ENCODE measurements at regions not wholly inside any gene's neighbourhood (a gene's known extent, or its start where the extent isn't known, plus 50 kb on each side); places are given as distances from the start of the nearest gene placed in this dataset.
A peak's percentile ranks its signal among the peaks of the same experiment; 100 is the strongest.

- no peak for DNase-seq
- Histone ChIP-seq H3K27me3 (no peaks in the 10 kb centered on the region), H3K27ac (no peak overlapping the region), H3K4me3 (replicated peaks in 1 of 3) (no peak overlapping the region), H3K4me1 (no peaks in the 10 kb centered on the region), H3K36me3 (no peaks in the 10 kb centered on the region), H3K9me3 (no peaks in the 10 kb centered on the region)
- intact Hi-C loops (cut with DNase I), result no loop called here
- WGBS, 2 donors, result 56 to 60% methylated on average over 1 of the region's 1 CpG
- TF ChIP-seq CTCF (IDR thresholded peaks at IDR 0.05) (no peak), POLR2A (IDR thresholded peaks at IDR 0.05) (no peak)
Measured at GRCh38 chr3:1609416-1609815, 489.2 kb upstream of the CNTN4 start.

GRCh38 chr3:1611824-1612223 lies 486.8 kb upstream of the CNTN4 start:
- H3K36me3 ChIP-seq, result no peaks in the 10 kb centered on the region
- no peaks in the 10 kb centered on the region for H3K9me3 ChIP-seq
- TF ChIP-seq POLR2A (IDR thresholded peaks at IDR 0.05) (no peak), CTCF (IDR thresholded peaks at IDR 0.05) (peak in 1 of 6 experiments; percentile 8)
- DNase-seq, result no peak
- H3K4me3 ChIP-seq (replicated peaks in 1 of 3), result no peak overlapping the region
- no peak overlapping the region for H3K27ac ChIP-seq
- 51 to 55% methylated on average over 3 of the region's 3 CpGs for WGBS, 2 donors
- intact Hi-C loops (cut with DNase I), result no loop called here
- no peaks in the 10 kb centered on the region for H3K27me3 ChIP-seq
- H3K4me1 ChIP-seq, result no peaks in the 10 kb centered on the region

GRCh38 chr3:1613962-1614361 lies 484.7 kb upstream of the CNTN4 start:
- TF ChIP-seq CTCF (IDR thresholded peaks at IDR 0.05) (no peak), POLR2A (IDR thresholded peaks at IDR 0.05) (no peak)
- intact Hi-C loops (cut with DNase I), result no loop called here
- Histone ChIP-seq H3K27ac (no peak overlapping the region), H3K9me3 (no peaks in the 10 kb centered on the region), H3K4me1 (no peaks in the 10 kb centered on the region), H3K36me3 (no peaks in the 10 kb centered on the region), H3K27me3 (no peaks in the 10 kb centered on the region), H3K4me3 (replicated peaks in 1 of 3) (no peak overlapping the region)
- no peak for DNase-seq
- WGBS, 2 donors, result 79 to 91% methylated on average over 4 of the region's 4 CpGs

GRCh38 chr3:1616744-1617143 lies 481.9 kb upstream of the CNTN4 start:
- Histone ChIP-seq H3K27me3 (no peaks in the 10 kb centered on the region), H3K9me3 (no peaks in the 10 kb centered on the region), H3K27ac (no peak overlapping the region), H3K4me1 (no peaks in the 10 kb centered on the region), H3K4me3 (replicated peaks in 1 of 3) (no peak overlapping the region), H3K36me3 (no peaks in the 10 kb centered on the region)
- no peak for DNase-seq
- intact Hi-C loops (cut with DNase I), result no loop called here
- TF ChIP-seq POLR2A (IDR thresholded peaks at IDR 0.05) (no peak), CTCF (IDR thresholded peaks at IDR 0.05) (no peak)
- WGBS, 2 donors, result 37 to 52% methylated on average over 2 of the region's 2 CpGs

- TF ChIP-seq CTCF (IDR thresholded peaks at IDR 0.05) (no peak), POLR2A (IDR thresholded peaks at IDR 0.05) (no peak)
- DNase-seq, result no peak
- intact Hi-C loops (cut with DNase I), result no loop called here
- WGBS, 2 donors, result 90 to 95% methylated on average over 2 of the region's 2 CpGs
- Histone ChIP-seq H3K4me1 (no peaks in the 10 kb centered on the region), H3K27ac (no peak overlapping the region), H3K36me3 (no peaks in the 10 kb centered on the region), H3K4me3 (replicated peaks in 1 of 3) (no peak overlapping the region), H3K9me3 (no peaks in the 10 kb centered on the region), H3K27me3 (no peaks in the 10 kb centered on the region)
Measured at GRCh38 chr3:1623896-1624295, 474.8 kb upstream of the CNTN4 start.
